NT2/D1 (cell line): ENCODE measurements at regions not wholly inside any gene's neighbourhood (a gene's known extent, or its start where the extent isn't known, plus 50 kb on each side); places are given as distances from the start of the nearest gene placed in this dataset.

Source experiments
- SUZ12 ChIP-seq: IDR thresholded peaks from 2 replicates; pipeline ENCODE4 v1.6.1; 2011; ENCODE audit not compliant: insufficient read length, insufficient read depth; ENCODE audit errors: extremely low read depth
- YY1 ChIP-seq: IDR thresholded peaks from 2 replicates; pipeline ENCODE4 v1.6.1; 2011; ENCODE audit not compliant: insufficient read length, insufficient read depth
- ZNF274 ChIP-seq: IDR thresholded peaks from 2 replicates; pipeline ENCODE4 v1.6.1; 2011; ENCODE audit warnings: mild to moderate bottlenecking, low read depth, low read length

- TF ChIP-seq ZNF274 (no peak), YY1 (no peak), SUZ12 (no peak)
These were observed 116.8 kb upstream of the FGF3 start for GRCh38 chr11:69935941-69936505.
